Central memory CD8-positive, alpha-beta T cell (primary cell): ENCODE measurements at regions not wholly inside any gene's neighbourhood (a gene's known extent, or its start where the extent isn't known, plus 50 kb on each side); places are given as distances from the start of the nearest gene placed in this dataset.

Source experiments
- ATAC-seq: fragments of 150-1000 bp; cut with Tn5 transposase; replicated peaks from 2 replicates; pipeline ENCODE4 v1.10.0; 2022; ENCODE audit warnings: mild to moderate bottlenecking, moderate FRiP score, moderate number of reproducible peaks; ENCODE audit not compliant: poor library complexity, severe bottlenecking; ENCODE audit errors: extremely low read depth
- DNase-seq, 2 donors: peaks; one replicate each; pipeline ENCODE4 v3.0.0; 2021; ENCODE audit warnings: low spot score in 2 of 2
- H3K27ac Mint-ChIP-seq: one replicate; pipeline ENCODE4 v1.8.0; 2022; ENCODE audit warnings: low read depth, mild to moderate bottlenecking, moderate library complexity, mixed read lengths
- H3K27me3 Mint-ChIP-seq: one replicate; pipeline ENCODE4 v1.8.0; 2022; ENCODE audit warnings: mixed read lengths
- H3K36me3 Mint-ChIP-seq: one replicate; pipeline ENCODE4 v1.8.0; 2022; ENCODE audit warnings: mild to moderate bottlenecking, moderate library complexity, mixed read lengths; ENCODE audit not compliant: insufficient read depth
- H3K4me1 Mint-ChIP-seq: one replicate; pipeline ENCODE4 v1.8.0; 2022; ENCODE audit warnings: mixed read lengths
- H3K4me3 Mint-ChIP-seq: one replicate; pipeline ENCODE4 v1.8.0; 2022; ENCODE audit warnings: mild to moderate bottlenecking, moderate library complexity, mixed read lengths
- H3K9me3 Mint-ChIP-seq: one replicate; pipeline ENCODE4 v1.8.0; 2022; ENCODE audit warnings: mixed read lengths

DNA sequence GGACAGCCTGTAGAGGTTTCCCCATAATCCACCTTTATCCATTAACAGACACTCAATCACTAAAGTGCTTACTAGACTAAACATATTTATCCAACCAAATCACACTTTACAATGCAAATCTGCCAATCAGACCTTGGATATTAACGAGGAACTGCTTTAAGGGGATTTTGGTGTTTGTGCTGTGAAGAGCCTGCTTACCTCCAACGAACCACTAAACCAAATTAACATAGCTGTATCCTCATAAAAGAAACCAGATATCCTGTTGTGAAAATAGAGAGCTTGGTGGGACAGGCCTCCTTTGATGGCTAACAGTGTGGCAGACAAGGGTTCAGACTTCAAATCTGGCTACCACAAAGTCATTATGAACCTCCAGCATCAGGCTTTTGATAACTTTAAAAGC, 252.6 kb upstream of the HAND2 start:
- DNase-seq (no peak), ATAC-seq (no peak)
- Mint-ChIP-seq H3K36me3 (peaks cover under 1% of the 10 kb centered on the region), H3K27me3 (no peaks in the 10 kb centered on the region), H3K27ac (no peak overlapping the region), H3K9me3 (peaks cover 16% of the 10 kb centered on the region), H3K4me1 (no peaks in the 10 kb centered on the region), H3K4me3 (no peak overlapping the region)

GRCh38 chr4:173777921-173778320, 247.9 kb upstream of the HAND2 start:
- no peaks in the 10 kb centered on the region for H3K4me1 Mint-ChIP-seq
- no peaks in the 10 kb centered on the region for H3K27me3 Mint-ChIP-seq
- H3K36me3 Mint-ChIP-seq, result peaks cover 2% of the 10 kb centered on the region
- ATAC-seq (no peak), DNase-seq (no peak)
- H3K4me3 Mint-ChIP-seq, result no peak overlapping the region
- H3K27ac Mint-ChIP-seq, result no peak overlapping the region
- peaks cover 22% of the 10 kb centered on the region for H3K9me3 Mint-ChIP-seq

- Mint-ChIP-seq H3K4me3 (no peak overlapping the region), H3K4me1 (no peaks in the 10 kb centered on the region), H3K27ac (no peak overlapping the region), H3K36me3 (peaks cover 2% of the 10 kb centered on the region), H3K27me3 (no peaks in the 10 kb centered on the region), H3K9me3 (peaks cover 22% of the 10 kb centered on the region)
- no peak for ATAC-seq
- DNase-seq, result no peak
Measured at GRCh38 chr4:173777421-173777820, 247.4 kb upstream of the HAND2 start.

- Mint-ChIP-seq H3K27me3 (no peaks in the 10 kb centered on the region), H3K27ac (no peak overlapping the region), H3K9me3 (peaks cover 8% of the 10 kb centered on the region), H3K4me1 (no peaks in the 10 kb centered on the region), H3K4me3 (no peak overlapping the region), H3K36me3 (no peaks in the 10 kb centered on the region)
- DNase-seq (no peak), ATAC-seq (no peak)
Measured at GRCh38 chr4:173769568-173769967, 239.5 kb upstream of the HAND2 start.

DNA sequence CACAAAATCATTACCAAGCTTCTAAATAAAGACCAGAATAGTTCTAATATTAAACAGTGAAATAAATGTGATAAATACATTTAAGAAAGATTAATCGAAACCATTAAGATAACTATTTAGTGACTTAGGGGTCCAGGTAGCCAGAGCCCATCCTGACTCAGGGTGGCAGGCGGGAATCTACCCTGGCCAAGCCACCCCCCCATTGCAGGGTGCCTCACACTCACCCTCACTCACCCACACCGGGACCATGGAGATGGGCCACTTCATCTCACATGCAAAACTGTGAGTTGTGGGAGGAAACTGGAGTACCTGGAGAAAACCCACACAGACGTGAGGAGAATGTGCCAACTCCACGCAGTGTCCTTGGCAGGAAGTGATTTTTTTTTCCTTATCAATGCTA, 237.6 kb upstream of the HAND2 start:
- Mint-ChIP-seq H3K27me3 (no peaks in the 10 kb centered on the region), H3K27ac (no peak overlapping the region), H3K4me1 (no peaks in the 10 kb centered on the region), H3K4me3 (no peak overlapping the region), H3K36me3 (no peaks in the 10 kb centered on the region), H3K9me3 (peaks cover 8% of the 10 kb centered on the region)
- ATAC-seq, result no peak
- no peak for DNase-seq

GRCh38 chr4:173766171-173766600, 236.2 kb upstream of the HAND2 start:
- ATAC-seq, result no peak
- H3K27me3 Mint-ChIP-seq, result no peaks in the 10 kb centered on the region
- no peak for DNase-seq
- H3K36me3 Mint-ChIP-seq, result no peaks in the 10 kb centered on the region
- H3K4me3 Mint-ChIP-seq, result no peak overlapping the region
- H3K27ac Mint-ChIP-seq, result no peak overlapping the region
- peaks cover 8% of the 10 kb centered on the region for H3K9me3 Mint-ChIP-seq
- no peaks in the 10 kb centered on the region for H3K4me1 Mint-ChIP-seq

GRCh38 chr4:173765751-173766150, 235.7 kb upstream of the HAND2 start:
- ATAC-seq, result no peak
- Mint-ChIP-seq H3K36me3 (no peaks in the 10 kb centered on the region), H3K9me3 (peaks cover 8% of the 10 kb centered on the region), H3K27me3 (no peaks in the 10 kb centered on the region), H3K27ac (no peak overlapping the region), H3K4me3 (no peak overlapping the region), H3K4me1 (no peaks in the 10 kb centered on the region)
- no peak for DNase-seq

- H3K36me3 Mint-ChIP-seq, result no peaks in the 10 kb centered on the region
- no peak overlapping the region for H3K27ac Mint-ChIP-seq
- H3K9me3 Mint-ChIP-seq, result no peaks in the 10 kb centered on the region
- no peak overlapping the region for H3K4me3 Mint-ChIP-seq
- no peaks in the 10 kb centered on the region for H3K4me1 Mint-ChIP-seq
- no peak for ATAC-seq
- no peaks in the 10 kb centered on the region for H3K27me3 Mint-ChIP-seq
- DNase-seq, result no peak
Measured at GRCh38 chr4:173763389-173763788, 233.4 kb upstream of the HAND2 start.

DNA sequence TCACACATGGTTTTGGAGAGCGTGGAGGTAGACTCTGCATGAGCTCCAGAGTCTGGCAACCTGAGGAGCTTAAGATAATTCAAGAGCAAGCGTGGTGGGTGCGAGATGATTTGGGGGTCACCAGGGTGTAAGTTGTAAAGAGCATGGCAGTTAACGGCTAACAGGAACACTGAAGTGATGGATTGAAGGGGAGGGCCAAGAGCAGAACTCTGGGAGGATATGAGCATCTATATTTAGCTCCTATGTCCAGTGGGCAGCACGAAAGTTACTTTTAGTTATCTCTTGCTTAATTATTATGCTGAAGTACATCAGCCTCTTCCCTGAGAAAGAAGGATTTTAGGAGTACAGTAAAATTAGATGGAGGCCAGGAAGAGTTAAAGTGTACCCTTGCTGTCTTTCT, 231.9 kb upstream of the HAND2 start:
- no peak for DNase-seq
- H3K4me3 Mint-ChIP-seq, result no peak overlapping the region
- H3K4me1 Mint-ChIP-seq, result no peaks in the 10 kb centered on the region
- H3K27ac Mint-ChIP-seq, result no peak overlapping the region
- ATAC-seq, result no peak
- no peaks in the 10 kb centered on the region for H3K27me3 Mint-ChIP-seq
- no peaks in the 10 kb centered on the region for H3K9me3 Mint-ChIP-seq
- H3K36me3 Mint-ChIP-seq, result no peaks in the 10 kb centered on the region

- no peaks in the 10 kb centered on the region for H3K27me3 Mint-ChIP-seq
- no peak overlapping the region for H3K27ac Mint-ChIP-seq
- no peak for DNase-seq
- H3K4me1 Mint-ChIP-seq, result no peaks in the 10 kb centered on the region
- no peaks in the 10 kb centered on the region for H3K36me3 Mint-ChIP-seq
- ATAC-seq, result no peak
- H3K4me3 Mint-ChIP-seq, result no peak overlapping the region
- H3K9me3 Mint-ChIP-seq, result no peaks in the 10 kb centered on the region
Measured at GRCh38 chr4:173761236-173761635, 231.2 kb upstream of the HAND2 start.

DNA sequence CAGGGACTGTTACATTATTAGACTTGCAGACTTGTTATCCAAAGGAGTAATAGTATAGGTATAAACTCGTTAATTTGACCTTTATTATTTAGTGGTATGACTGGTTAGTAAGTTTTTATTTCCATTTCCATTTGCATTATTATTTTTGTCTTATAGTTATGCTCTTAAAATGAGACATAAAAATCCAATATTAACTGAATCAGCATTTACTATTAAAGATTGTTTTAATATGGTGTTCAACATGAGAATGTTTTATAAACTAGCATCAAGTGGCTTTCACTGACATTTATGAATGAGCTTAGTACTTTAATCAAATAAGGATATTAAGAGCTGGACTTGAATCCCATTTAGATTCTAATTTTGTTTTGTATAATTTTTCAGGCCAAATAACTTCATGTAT, 228.1 kb upstream of the HAND2 start:
- no peaks in the 10 kb centered on the region for H3K36me3 Mint-ChIP-seq
- H3K4me1 Mint-ChIP-seq, result no peaks in the 10 kb centered on the region
- DNase-seq, result no peak
- H3K4me3 Mint-ChIP-seq, result no peak overlapping the region
- no peaks in the 10 kb centered on the region for H3K27me3 Mint-ChIP-seq
- ATAC-seq, result no peak
- no peak overlapping the region for H3K27ac Mint-ChIP-seq
- no peaks in the 10 kb centered on the region for H3K9me3 Mint-ChIP-seq

DNA sequence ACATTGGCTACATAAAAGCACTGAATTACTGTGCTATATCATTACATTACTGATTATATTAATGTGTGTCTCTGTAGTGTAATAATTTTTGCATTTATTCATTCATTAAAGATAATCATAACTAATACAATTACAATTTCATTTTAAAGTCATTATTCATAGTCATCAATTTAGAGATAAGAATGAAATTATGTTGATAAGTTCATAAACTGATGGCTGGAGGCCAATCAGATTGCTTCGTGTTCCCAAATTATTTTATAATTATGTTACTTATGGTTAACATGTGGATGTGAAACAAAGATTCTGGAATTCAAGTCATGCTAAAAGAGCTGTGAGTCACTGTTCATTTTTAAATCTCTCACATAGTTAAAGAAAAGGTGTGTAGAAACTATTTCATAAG, 223.4 kb upstream of the HAND2 start:
- Mint-ChIP-seq H3K4me3 (no peak overlapping the region), H3K36me3 (no peaks in the 10 kb centered on the region), H3K4me1 (no peaks in the 10 kb centered on the region), H3K27me3 (no peaks in the 10 kb centered on the region), H3K9me3 (no peaks in the 10 kb centered on the region), H3K27ac (no peak overlapping the region)
- ATAC-seq, result no peak
- no peak for DNase-seq

- ATAC-seq (no peak), DNase-seq (no peak)
- Mint-ChIP-seq H3K27ac (no peak overlapping the region), H3K27me3 (no peaks in the 10 kb centered on the region), H3K4me1 (no peaks in the 10 kb centered on the region), H3K36me3 (no peaks in the 10 kb centered on the region), H3K9me3 (no peaks in the 10 kb centered on the region), H3K4me3 (no peak overlapping the region)
Measured at GRCh38 chr4:173752610-173753230, 222.7 kb upstream of the HAND2 start.

DNA sequence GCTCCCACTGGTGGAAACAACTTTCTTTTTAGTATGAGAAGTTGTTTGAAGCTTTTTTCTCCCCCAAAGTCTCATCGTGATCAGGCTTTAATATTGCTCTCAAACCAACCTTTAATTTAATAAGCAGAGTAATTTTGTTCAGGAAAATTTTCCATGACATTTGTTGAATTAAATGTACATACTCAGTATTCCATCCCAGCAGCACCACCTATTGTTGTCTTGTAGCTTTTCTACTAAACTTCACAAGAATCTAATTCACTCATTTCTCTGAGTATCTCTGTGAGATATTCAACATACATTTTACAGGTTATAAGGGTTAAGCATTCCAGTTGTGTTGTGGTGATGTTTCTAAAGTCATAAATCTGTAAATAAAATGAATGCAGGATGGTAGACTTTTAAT, 218.3 kb upstream of the HAND2 start:
- no peak for ATAC-seq
- H3K4me3 Mint-ChIP-seq, result no peak overlapping the region
- H3K9me3 Mint-ChIP-seq, result no peaks in the 10 kb centered on the region
- no peak overlapping the region for H3K27ac Mint-ChIP-seq
- H3K27me3 Mint-ChIP-seq, result no peaks in the 10 kb centered on the region
- no peaks in the 10 kb centered on the region for H3K4me1 Mint-ChIP-seq
- DNase-seq, result no peak
- H3K36me3 Mint-ChIP-seq, result no peaks in the 10 kb centered on the region
